Loucy (cell line): ENCODE measurements at regions not wholly inside any gene's neighbourhood (a gene's known extent, or its start where the extent isn't known, plus 50 kb on each side); places are given as distances from the start of the nearest gene placed in this dataset.
"Not testable (repeated sequence)": the region's sequence is repeated elsewhere in the genome, so short reads cannot be mapped to it uniquely, and the experiment has no call there.

ENCODE experiments used
- H2AFZ ChIP-seq: fragments of 200-600 bp; sonication (generic); 2 replicates; pipeline ENCODE4 v1.6.0; 2016; ENCODE audit warnings: antibody characterized with exemption, mild to moderate bottlenecking, low read length, moderate library complexity
- H3F3A ChIP-seq: fragments of 200-600 bp; 2 replicates; pipeline ENCODE4 v1.6.0; 2016; ENCODE audit warnings: antibody characterized with exemption, low read depth, mild to moderate bottlenecking
- H3K27me3 ChIP-seq: fragments of 200-600 bp; sonication (generic); 2 replicates; pipeline ENCODE4 v1.6.1; 2014; ENCODE audit warnings: low read length, mild to moderate bottlenecking; ENCODE audit not compliant: insufficient read depth, poor library complexity, severe bottlenecking
- H3K36me3 ChIP-seq: fragments of 200-600 bp; sonication (generic); 2 replicates; pipeline ENCODE4 v1.6.1; 2016; ENCODE audit warnings: low read length; ENCODE audit not compliant: insufficient read depth
- H3K4me1 ChIP-seq: fragments of 200-600 bp; sonication (generic); 2 replicates; pipeline ENCODE4 v1.5.1; 2014; ENCODE audit warnings: low read length, mild to moderate bottlenecking; ENCODE audit not compliant: insufficient read depth, poor library complexity, severe bottlenecking
- H3K4me2 ChIP-seq: fragments of 200-600 bp; sonication (generic); 2 replicates; pipeline ENCODE4 v1.6.0; 2014; ENCODE audit warnings: antibody characterized with exemption, low read length, low read depth, mild to moderate bottlenecking; ENCODE audit not compliant: poor library complexity, severe bottlenecking
- H3K4me3 ChIP-seq: fragments of 200-600 bp; sonication (generic); 2 replicates; pipeline ENCODE4 v1.5.1; 2014; ENCODE audit warnings: low read length, mild to moderate bottlenecking, mixed read lengths; ENCODE audit not compliant: poor library complexity, severe bottlenecking
- H3K79me2 ChIP-seq: fragments of 200-600 bp; sonication (generic); 2 replicates; pipeline ENCODE4 v1.6.1; 2014; ENCODE audit warnings: low read length; ENCODE audit not compliant: insufficient read depth
- H3K9ac ChIP-seq: fragments of 200-600 bp; sonication (generic); 2 replicates; pipeline ENCODE4 v1.6.0; 2014; ENCODE audit warnings: mild to moderate bottlenecking, low read depth, low read length, moderate library complexity; ENCODE audit not compliant: poor library complexity, severe bottlenecking
- H3K9me2 ChIP-seq: fragments of 200-600 bp; sonication (generic); replicated peaks from 2 replicates; pipeline ENCODE4 v1.6.1; 2016; ENCODE audit warnings: low read depth, low read length, mixed read lengths
- H3K9me3 ChIP-seq: fragments of 200-600 bp; sonication (generic); 2 replicates; pipeline ENCODE4 v1.6.1; 2014; ENCODE audit warnings: mild to moderate bottlenecking, antibody characterized with exemption, low read length, low read depth; ENCODE audit not compliant: insufficient read depth
- H4K20me1 ChIP-seq: fragments of 200-600 bp; sonication (generic); 2 replicates; pipeline ENCODE4 v1.6.0; 2014; ENCODE audit warnings: antibody characterized with exemption, low read length, mild to moderate bottlenecking; ENCODE audit not compliant: insufficient read depth, poor library complexity, severe bottlenecking
- EZH2phosphoT487 ChIP-seq: fragments of 200-600 bp; IDR thresholded peaks from 2 replicates; pipeline ENCODE4 v1.6.1; 2018; ENCODE audit warnings: antibody characterized with exemption, mild to moderate bottlenecking, moderate library complexity, borderline replicate concordance
- TF ChIP-seq, protein P1 (sequence below): fragments of 200-600 bp; sonication (generic); conservative IDR thresholded peaks from 2 replicates; pipeline ENCODE4 v1.5.1; 2014; ENCODE audit warnings: mild to moderate bottlenecking, antibody characterized with exemption, low read length

GRCh38 chr6:144528743-144529425, 243.7 kb downstream of the UTRN start:
- Histone ChIP-seq H3F3A (no peaks in the 10 kb centered on the region), H3K4me3 (no peak overlapping the region), H2AFZ (no peak overlapping the region), H3K4me1 (peaks cover 14% of the 10 kb centered on the region), H3K27me3 (no peaks in the 10 kb centered on the region), H3K4me2 (peak overlapping the region; percentile 39), H3K9ac (peak overlapping the region; percentile 23), H3K79me2 (no peaks in the 10 kb centered on the region), H3K36me3 (peaks cover 38% of the 10 kb centered on the region), H4K20me1 (no peaks in the 10 kb centered on the region), H3K9me3 (no peaks in the 10 kb centered on the region), H3K9me2 (no peaks in the 10 kb centered on the region)
- TF ChIP-seq EZH2phosphoT487 = no peak
- TF ChIP-seq, protein P1, sequence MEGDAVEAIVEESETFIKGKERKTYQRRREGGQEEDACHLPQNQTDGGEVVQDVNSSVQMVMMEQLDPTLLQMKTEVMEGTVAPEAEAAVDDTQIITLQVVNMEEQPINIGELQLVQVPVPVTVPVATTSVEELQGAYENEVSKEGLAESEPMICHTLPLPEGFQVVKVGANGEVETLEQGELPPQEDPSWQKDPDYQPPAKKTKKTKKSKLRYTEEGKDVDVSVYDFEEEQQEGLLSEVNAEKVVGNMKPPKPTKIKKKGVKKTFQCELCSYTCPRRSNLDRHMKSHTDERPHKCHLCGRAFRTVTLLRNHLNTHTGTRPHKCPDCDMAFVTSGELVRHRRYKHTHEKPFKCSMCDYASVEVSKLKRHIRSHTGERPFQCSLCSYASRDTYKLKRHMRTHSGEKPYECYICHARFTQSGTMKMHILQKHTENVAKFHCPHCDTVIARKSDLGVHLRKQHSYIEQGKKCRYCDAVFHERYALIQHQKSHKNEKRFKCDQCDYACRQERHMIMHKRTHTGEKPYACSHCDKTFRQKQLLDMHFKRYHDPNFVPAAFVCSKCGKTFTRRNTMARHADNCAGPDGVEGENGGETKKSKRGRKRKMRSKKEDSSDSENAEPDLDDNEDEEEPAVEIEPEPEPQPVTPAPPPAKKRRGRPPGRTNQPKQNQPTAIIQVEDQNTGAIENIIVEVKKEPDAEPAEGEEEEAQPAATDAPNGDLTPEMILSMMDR = no peak

DNA sequence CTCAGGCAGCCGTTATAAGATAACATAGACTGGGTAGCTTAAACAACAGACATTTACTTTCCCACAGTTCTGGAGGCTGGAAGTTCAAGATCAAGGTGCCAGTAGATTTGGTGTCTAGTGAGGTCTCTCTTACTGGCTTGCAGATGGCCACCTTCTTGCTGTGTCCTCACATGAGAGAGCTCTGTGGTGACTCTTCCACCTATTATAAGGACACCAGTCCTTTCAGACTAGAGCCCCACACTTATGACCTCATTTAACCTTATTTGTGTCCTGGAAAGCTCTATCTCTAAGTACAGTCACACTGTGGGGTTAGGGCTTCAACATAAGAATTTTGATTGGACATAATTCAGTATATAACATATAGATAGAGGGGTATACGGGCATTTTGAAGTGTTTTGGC, 245.0 kb downstream of the UTRN start:
- Histone ChIP-seq H3F3A (no peaks in the 10 kb centered on the region), H3K79me2 (no peaks in the 10 kb centered on the region), H3K4me3 (no peak overlapping the region), H4K20me1 (no peaks in the 10 kb centered on the region), H3K9me3 (no peaks in the 10 kb centered on the region), H3K9ac (no peak overlapping the region), H3K4me1 (peaks cover 14% of the 10 kb centered on the region), H3K4me2 (no peak overlapping the region), H3K27me3 (no peaks in the 10 kb centered on the region), H2AFZ (no peak overlapping the region), H3K9me2 (no peaks in the 10 kb centered on the region), H3K36me3 (peaks cover 44% of the 10 kb centered on the region)
- TF ChIP-seq EZH2phosphoT487 = no peak
- TF ChIP-seq, protein P1 = no peak

- Histone ChIP-seq H3K4me1 (peaks cover 14% of the 10 kb centered on the region), H3K36me3 (peaks cover 45% of the 10 kb centered on the region)
- not testable (repeated sequence) for H3K4me3 ChIP-seq, H3K9me2 ChIP-seq, H3K9ac ChIP-seq, H3K27me3 ChIP-seq, H3K4me2 ChIP-seq, H3F3A ChIP-seq, H4K20me1 ChIP-seq, H2AFZ ChIP-seq, H3K79me2 ChIP-seq, H3K9me3 ChIP-seq
Measured at GRCh38 chr6:144532238-144532637, 247.1 kb downstream of the UTRN start.

DNA sequence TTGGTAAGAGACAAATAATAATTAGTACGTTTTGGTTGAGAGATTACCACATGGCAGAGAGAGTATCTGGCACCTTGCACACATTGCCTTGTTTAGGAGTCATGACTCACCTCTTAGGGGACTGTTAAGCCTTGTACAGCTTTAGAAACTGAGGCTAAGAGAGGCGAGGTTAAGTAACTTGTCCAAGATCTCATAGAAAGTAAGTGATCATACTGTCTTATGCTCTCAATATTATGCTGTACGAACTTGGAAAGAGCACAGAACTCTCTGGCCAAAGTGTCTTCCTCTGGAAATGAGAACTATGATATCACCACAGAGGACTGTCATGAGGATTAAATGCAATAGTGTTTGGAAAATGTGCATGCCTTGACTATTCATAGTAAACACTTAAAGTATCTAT, 249.0 kb downstream of the UTRN start:
- Histone ChIP-seq H3K27me3 (no peaks in the 10 kb centered on the region), H3K4me3 (no peak overlapping the region), H4K20me1 (no peaks in the 10 kb centered on the region), H3K4me1 (peaks cover 2% of the 10 kb centered on the region), H3K9ac (no peak overlapping the region), H3K79me2 (no peaks in the 10 kb centered on the region), H3K9me2 (no peaks in the 10 kb centered on the region), H3F3A (no peaks in the 10 kb centered on the region), H3K4me2 (no peak overlapping the region), H3K36me3 (peaks cover 43% of the 10 kb centered on the region), H2AFZ (no peak overlapping the region), H3K9me3 (no peaks in the 10 kb centered on the region)
- no peak for TF ChIP-seq EZH2phosphoT487
- TF ChIP-seq, protein P1 = no peak
